ENCODE measurements at regions not wholly inside any gene's neighbourhood (a gene's known extent, or its start where the extent isn't known, plus 50 kb on each side); places are given as distances from the start of the nearest gene placed in this dataset.

DNA sequence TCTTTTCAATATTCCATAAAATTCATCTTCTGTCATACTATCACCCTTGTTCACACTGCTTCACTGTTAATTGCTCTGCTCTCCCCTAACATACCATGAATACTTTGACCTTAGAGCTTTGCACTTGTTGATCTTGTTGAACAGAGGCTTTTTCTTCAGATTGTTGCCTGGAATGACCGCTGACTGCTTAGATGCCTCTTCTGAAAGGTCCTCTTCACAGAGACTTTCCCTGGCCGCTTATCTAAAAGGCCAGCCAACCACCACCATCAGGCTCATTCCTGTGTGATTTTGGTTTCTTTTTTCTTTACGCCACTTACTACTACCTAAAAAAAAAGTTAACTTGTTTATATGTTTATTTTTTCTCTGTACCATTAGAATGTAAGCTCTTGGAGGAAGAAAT, 667.7 kb downstream of the STPG2 start:
- TF ChIP-seq SUZ12 (IDR thresholded peaks at IDR 0.05; ENCODE audit: extremely low read depth, insufficient read depth, insufficient read length): no peak
- TF ChIP-seq ZNF274 (IDR thresholded peaks at IDR 0.05; ENCODE audit: low read depth, low read length): no peak
